ENCODE measurements at regions not wholly inside any gene's neighbourhood (a gene's known extent, or its start where the extent isn't known, plus 50 kb on each side); places are given as distances from the start of the nearest gene placed in this dataset.

DNA sequence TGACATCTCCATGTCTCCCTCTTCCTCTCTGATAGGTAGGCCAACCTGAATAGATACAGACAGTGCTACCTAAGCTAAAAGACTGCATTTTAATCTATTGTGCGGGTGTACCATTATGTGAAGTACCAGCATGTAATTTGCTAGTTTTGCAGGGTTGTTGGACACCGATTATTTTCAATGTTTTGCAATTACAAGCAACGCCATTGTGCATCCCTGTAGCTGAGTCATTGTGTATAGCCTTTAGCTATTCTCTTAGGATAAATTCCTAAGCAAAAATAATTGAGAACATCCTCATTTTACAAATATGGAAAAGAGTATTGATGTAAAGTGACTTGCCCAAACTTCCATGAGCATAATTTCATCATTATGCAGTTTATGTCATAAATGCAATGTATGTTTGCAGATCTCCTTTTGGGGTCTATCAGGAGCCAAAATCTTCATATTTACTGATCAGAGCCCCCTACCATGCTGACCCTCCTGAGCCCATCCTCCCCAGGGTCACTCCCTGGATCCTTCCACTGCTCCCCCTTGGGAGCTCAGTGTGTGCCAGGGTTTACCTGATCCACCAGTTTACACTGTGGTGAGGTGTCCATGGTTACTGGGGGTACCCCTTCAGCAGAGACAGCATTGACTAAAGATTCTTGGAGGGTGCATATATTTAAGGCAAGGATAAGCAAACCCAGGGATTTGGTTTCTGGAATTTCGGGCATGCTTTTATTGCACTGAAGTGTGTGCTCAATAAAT, 80.6 kb downstream of the CCDC185 start:
- DNase-seq (no peak), FAIRE-seq (no peak)
- intact Hi-C loops (cut with DNase I), result no loop called here
- TF ChIP-seq, protein P1, sequence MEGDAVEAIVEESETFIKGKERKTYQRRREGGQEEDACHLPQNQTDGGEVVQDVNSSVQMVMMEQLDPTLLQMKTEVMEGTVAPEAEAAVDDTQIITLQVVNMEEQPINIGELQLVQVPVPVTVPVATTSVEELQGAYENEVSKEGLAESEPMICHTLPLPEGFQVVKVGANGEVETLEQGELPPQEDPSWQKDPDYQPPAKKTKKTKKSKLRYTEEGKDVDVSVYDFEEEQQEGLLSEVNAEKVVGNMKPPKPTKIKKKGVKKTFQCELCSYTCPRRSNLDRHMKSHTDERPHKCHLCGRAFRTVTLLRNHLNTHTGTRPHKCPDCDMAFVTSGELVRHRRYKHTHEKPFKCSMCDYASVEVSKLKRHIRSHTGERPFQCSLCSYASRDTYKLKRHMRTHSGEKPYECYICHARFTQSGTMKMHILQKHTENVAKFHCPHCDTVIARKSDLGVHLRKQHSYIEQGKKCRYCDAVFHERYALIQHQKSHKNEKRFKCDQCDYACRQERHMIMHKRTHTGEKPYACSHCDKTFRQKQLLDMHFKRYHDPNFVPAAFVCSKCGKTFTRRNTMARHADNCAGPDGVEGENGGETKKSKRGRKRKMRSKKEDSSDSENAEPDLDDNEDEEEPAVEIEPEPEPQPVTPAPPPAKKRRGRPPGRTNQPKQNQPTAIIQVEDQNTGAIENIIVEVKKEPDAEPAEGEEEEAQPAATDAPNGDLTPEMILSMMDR (IDR thresholded peaks at IDR 0.05; ENCODE audit: borderline replicate concordance, extremely low read depth, insufficient read depth), result no peak
- no peaks in the 10 kb centered on the region for H3K27me3 ChIP-seq (ENCODE audit: control insufficient read depth, insufficient read depth, low read length)
- no peak overlapping the region for H3K4me3 ChIP-seq (ENCODE audit: low read length in 3 of 3)
- no peaks in the 10 kb centered on the region for H3K9me3 ChIP-seq (ENCODE audit: control insufficient read depth in 2 of 3, insufficient read depth in 1 of 3, low read length in 3 of 3)
- no peaks in the 10 kb centered on the region for H3K4me1 ChIP-seq (ENCODE audit: control insufficient read depth in 2 of 3, insufficient read depth in 2 of 3, low read depth in 1 of 3, low read length in 3 of 3)
- no peak overlapping the region for H3K27ac ChIP-seq (ENCODE audit: low read depth in 2 of 2, low read length in 2 of 2)
- H3K9ac ChIP-seq (ENCODE audit: low read length in 3 of 3), result no peak overlapping the region
- H3K36me3 ChIP-seq (ENCODE audit: control insufficient read depth in 2 of 3, insufficient read depth in 3 of 3, low read length in 3 of 3), result no peaks in the 10 kb centered on the region

GRCh38 chr1:223474804-223475203, 81.6 kb downstream of the CCDC185 start:
- H3K27me3 ChIP-seq (ENCODE audit: control insufficient read depth, insufficient read depth, low read length), result no peaks in the 10 kb centered on the region
- intact Hi-C loops (cut with DNase I), result no loop called here
- FAIRE-seq (no peak), DNase-seq (no peak)
- H3K9ac ChIP-seq (ENCODE audit: low read length in 3 of 3), result no peak overlapping the region
- TF ChIP-seq, protein P1 (IDR thresholded peaks at IDR 0.05; ENCODE audit: borderline replicate concordance, extremely low read depth, insufficient read depth), result no peak
- no peak overlapping the region for H3K4me3 ChIP-seq (ENCODE audit: low read length in 3 of 3)
- no peaks in the 10 kb centered on the region for H3K4me1 ChIP-seq (ENCODE audit: control insufficient read depth in 2 of 3, insufficient read depth in 2 of 3, low read depth in 1 of 3, low read length in 3 of 3)
- H3K36me3 ChIP-seq (ENCODE audit: control insufficient read depth in 2 of 3, insufficient read depth in 3 of 3, low read length in 3 of 3), result no peaks in the 10 kb centered on the region
- no peak overlapping the region for H3K27ac ChIP-seq (ENCODE audit: low read depth in 2 of 2, low read length in 2 of 2)
- H3K9me3 ChIP-seq (ENCODE audit: control insufficient read depth in 2 of 3, insufficient read depth in 1 of 3, low read length in 3 of 3), result no peaks in the 10 kb centered on the region

DNA sequence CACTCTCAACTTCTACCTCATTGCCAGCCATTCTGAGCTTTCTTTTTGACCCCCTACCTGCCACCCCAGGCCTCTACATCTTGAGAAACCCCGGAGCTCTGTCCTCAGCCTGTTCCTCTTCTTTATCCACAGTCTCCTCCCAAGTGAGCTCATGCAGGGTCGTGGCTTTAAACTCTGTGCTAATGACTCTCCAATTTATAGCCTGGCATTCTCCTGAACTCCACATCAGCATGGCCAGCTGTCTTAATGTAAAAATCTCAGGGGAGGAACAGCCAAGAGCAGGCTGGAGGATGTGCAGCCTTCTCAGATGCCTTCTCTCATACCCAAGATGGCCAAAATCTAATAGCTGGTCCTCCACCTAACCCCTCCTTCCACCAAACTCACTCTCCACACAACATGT, 84.2 kb downstream of the CCDC185 start:
- TF ChIP-seq, protein P1 (IDR thresholded peaks at IDR 0.05; ENCODE audit: borderline replicate concordance, extremely low read depth, insufficient read depth), result no peak
- Histone ChIP-seq H3K27me3 (ENCODE audit: control insufficient read depth, insufficient read depth, low read length) (no peaks in the 10 kb centered on the region), H3K4me1 (ENCODE audit: control insufficient read depth in 2 of 3, insufficient read depth in 2 of 3, low read depth in 1 of 3, low read length in 3 of 3) (no peaks in the 10 kb centered on the region), H3K36me3 (ENCODE audit: control insufficient read depth in 2 of 3, insufficient read depth in 3 of 3, low read length in 3 of 3) (no peaks in the 10 kb centered on the region), H3K9me3 (ENCODE audit: control insufficient read depth in 2 of 3, insufficient read depth in 1 of 3, low read length in 3 of 3) (no peaks in the 10 kb centered on the region), H3K27ac (ENCODE audit: low read depth in 2 of 2, low read length in 2 of 2) (no peak overlapping the region), H3K4me3 (ENCODE audit: low read length in 3 of 3) (no peak overlapping the region), H3K9ac (ENCODE audit: low read length in 3 of 3) (no peak overlapping the region)
- intact Hi-C loops (cut with DNase I), result no loop called here
- DNase-seq (peak in 1 of 5 donors; percentile 5), FAIRE-seq (no peak)

GRCh38 chr1:223478606-223479005, 85.4 kb downstream of the CCDC185 start:
- Histone ChIP-seq H3K27me3 (ENCODE audit: control insufficient read depth, insufficient read depth, low read length) (no peaks in the 10 kb centered on the region), H3K36me3 (ENCODE audit: control insufficient read depth in 2 of 3, insufficient read depth in 3 of 3, low read length in 3 of 3) (no peaks in the 10 kb centered on the region), H3K9me3 (ENCODE audit: control insufficient read depth in 2 of 3, insufficient read depth in 1 of 3, low read length in 3 of 3) (no peaks in the 10 kb centered on the region), H3K27ac (ENCODE audit: low read depth in 2 of 2, low read length in 2 of 2) (no peak overlapping the region), H3K4me3 (ENCODE audit: low read length in 3 of 3) (no peak overlapping the region), H3K9ac (ENCODE audit: low read length in 3 of 3) (no peak overlapping the region), H3K4me1 (ENCODE audit: control insufficient read depth in 2 of 3, insufficient read depth in 2 of 3, low read depth in 1 of 3, low read length in 3 of 3) (no peaks in the 10 kb centered on the region)
- TF ChIP-seq, protein P1 (IDR thresholded peaks at IDR 0.05; ENCODE audit: borderline replicate concordance, extremely low read depth, insufficient read depth), result no peak
- no peak for FAIRE-seq
- peak in 1 of 5 donors; percentile 52 for DNase-seq
- intact Hi-C loops (cut with DNase I), result no loop called here
